Mammary epithelial cell (primary cell): ENCODE measurements at regions not wholly inside any gene's neighbourhood (a gene's known extent, or its start where the extent isn't known, plus 50 kb on each side); places are given as distances from the start of the nearest gene placed in this dataset.

ENCODE experiments used
- CTCF ChIP-seq, 2 donors: IDR thresholded peaks in 1 of 2; conservative IDR thresholded peaks in 1 of 2; 2 replicates each; pipeline ENCODE4 v1.5.1; 2011 to 2012; ENCODE audit warnings: inconsistent platforms in 2 of 2, low read length in 2 of 2, mild to moderate bottlenecking in 2 of 2, control low read depth in 1 of 2, low read depth in 1 of 2; ENCODE audit not compliant: insufficient read depth in 1 of 2; ENCODE audit errors: extremely low read depth in 1 of 2
- EZH2 ChIP-seq: IDR thresholded peaks from 2 replicates; pipeline ENCODE4 v1.6.1; 2012; ENCODE audit warnings: low read length, inconsistent platforms, borderline replicate concordance

- TF ChIP-seq CTCF (conservative IDR thresholded peaks at IDR 0.05 in 1 of 2, IDR thresholded peaks at IDR 0.05 in 1 of 2; ENCODE audit: extremely low read depth in 1 of 2, insufficient read depth in 1 of 2, low read depth in 1 of 2, low read length in 2 of 2) (no peak), EZH2 (no peak)
These were observed 114.1 kb upstream of the OSR1 start for GRCh38 chr2:19472391-19472978.
